Chondrocyte (in vitro differentiated cells): ENCODE measurements at regions not wholly inside any gene's neighbourhood (a gene's known extent, or its start where the extent isn't known, plus 50 kb on each side); places are given as distances from the start of the nearest gene placed in this dataset.

Experiments used
- DNase-seq: peaks from one replicate; pipeline ENCODE4 v3.0.0; 2021; ENCODE audit warnings: mixed read lengths, low spot score
- H3K27ac Mint-ChIP-seq: one replicate; pipeline ENCODE4 v1.8.0; 2021; ENCODE audit warnings: mild to moderate bottlenecking, moderate library complexity, mixed read lengths; ENCODE audit not compliant: unreplicated experiment
- H3K27me3 Mint-ChIP-seq: 2 replicates; pipeline ENCODE4 v1.8.0; 2021; ENCODE audit warnings: low read depth, mixed read lengths
- H3K36me3 Mint-ChIP-seq: 2 replicates; pipeline ENCODE4 v1.8.0; 2021; ENCODE audit warnings: low read depth, mixed read lengths
- H3K4me1 Mint-ChIP-seq: 2 replicates; pipeline ENCODE4 v1.8.0; 2021; ENCODE audit warnings: low read depth, mild to moderate bottlenecking, mixed read lengths
- H3K4me3 Mint-ChIP-seq: one replicate; pipeline ENCODE4 v1.8.0; 2021; ENCODE audit warnings: mild to moderate bottlenecking, moderate library complexity, mixed read lengths; ENCODE audit not compliant: unreplicated experiment
- H3K9me3 Mint-ChIP-seq: 2 replicates; pipeline ENCODE4 v1.8.0; 2021; ENCODE audit warnings: low read depth, mixed read lengths
- TF ChIP-seq, protein P1 (sequence below): fragments of 200-600 bp; sonication (generic); IDR thresholded peaks from 2 replicates; pipeline ENCODE4 v1.5.0; 2021; ENCODE audit warnings: antibody characterized with exemption, mild to moderate bottlenecking, moderate library complexity

GRCh38 chr5:75922480-75922879, 160.7 kb upstream of the SV2C start:
- H3K27ac Mint-ChIP-seq = no peak overlapping the region
- H3K4me3 Mint-ChIP-seq = no peak overlapping the region
- H3K4me1 Mint-ChIP-seq = no peaks in the 10 kb centered on the region
- no peak for DNase-seq
- no peaks in the 10 kb centered on the region for H3K9me3 Mint-ChIP-seq
- H3K36me3 Mint-ChIP-seq = no peaks in the 10 kb centered on the region
- TF ChIP-seq, protein P1, sequence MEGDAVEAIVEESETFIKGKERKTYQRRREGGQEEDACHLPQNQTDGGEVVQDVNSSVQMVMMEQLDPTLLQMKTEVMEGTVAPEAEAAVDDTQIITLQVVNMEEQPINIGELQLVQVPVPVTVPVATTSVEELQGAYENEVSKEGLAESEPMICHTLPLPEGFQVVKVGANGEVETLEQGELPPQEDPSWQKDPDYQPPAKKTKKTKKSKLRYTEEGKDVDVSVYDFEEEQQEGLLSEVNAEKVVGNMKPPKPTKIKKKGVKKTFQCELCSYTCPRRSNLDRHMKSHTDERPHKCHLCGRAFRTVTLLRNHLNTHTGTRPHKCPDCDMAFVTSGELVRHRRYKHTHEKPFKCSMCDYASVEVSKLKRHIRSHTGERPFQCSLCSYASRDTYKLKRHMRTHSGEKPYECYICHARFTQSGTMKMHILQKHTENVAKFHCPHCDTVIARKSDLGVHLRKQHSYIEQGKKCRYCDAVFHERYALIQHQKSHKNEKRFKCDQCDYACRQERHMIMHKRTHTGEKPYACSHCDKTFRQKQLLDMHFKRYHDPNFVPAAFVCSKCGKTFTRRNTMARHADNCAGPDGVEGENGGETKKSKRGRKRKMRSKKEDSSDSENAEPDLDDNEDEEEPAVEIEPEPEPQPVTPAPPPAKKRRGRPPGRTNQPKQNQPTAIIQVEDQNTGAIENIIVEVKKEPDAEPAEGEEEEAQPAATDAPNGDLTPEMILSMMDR = no peak
- H3K27me3 Mint-ChIP-seq = peaks cover 18% of the 10 kb centered on the region

- TF ChIP-seq, protein P1 = no peak
- H3K4me3 Mint-ChIP-seq = no peak overlapping the region
- H3K4me1 Mint-ChIP-seq = no peaks in the 10 kb centered on the region
- no peak overlapping the region for H3K27ac Mint-ChIP-seq
- no peaks in the 10 kb centered on the region for H3K9me3 Mint-ChIP-seq
- H3K36me3 Mint-ChIP-seq = no peaks in the 10 kb centered on the region
- peaks cover 22% of the 10 kb centered on the region for H3K27me3 Mint-ChIP-seq
- DNase-seq = no peak
Measured at GRCh38 chr5:75921011-75921410, 162.2 kb upstream of the SV2C start.

DNA sequence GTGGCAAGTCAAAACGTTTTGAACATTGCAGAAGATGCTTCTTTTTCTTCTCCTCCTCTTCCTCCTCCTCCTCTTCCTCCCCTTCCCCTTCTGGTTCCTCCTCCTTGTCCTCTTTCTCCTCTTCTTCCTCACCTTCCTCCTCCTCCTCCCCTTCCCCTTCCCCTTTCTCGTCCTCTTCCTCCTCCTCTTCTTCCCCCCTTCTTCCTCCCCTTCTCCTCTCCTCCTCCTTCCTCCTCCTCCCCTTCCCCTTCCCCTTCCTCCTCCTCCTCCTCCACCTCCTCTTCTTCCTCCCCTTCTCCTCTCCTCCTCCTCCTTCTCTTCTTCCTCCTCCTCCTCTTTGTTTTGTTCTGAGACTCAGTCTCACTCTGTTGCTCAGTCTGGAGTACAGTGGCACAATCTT, 167.0 kb upstream of the SV2C start:
- Mint-ChIP-seq H3K27me3 (peaks cover 25% of the 10 kb centered on the region), H3K9me3 (no peaks in the 10 kb centered on the region), H3K4me3 (no peak overlapping the region), H3K4me1 (no peaks in the 10 kb centered on the region), H3K27ac (no peak overlapping the region), H3K36me3 (no peaks in the 10 kb centered on the region)
- no peak for DNase-seq
- TF ChIP-seq, protein P1 = no peak

- Mint-ChIP-seq H3K27ac (no peak overlapping the region), H3K27me3 (peaks cover 9% of the 10 kb centered on the region), H3K4me1 (no peaks in the 10 kb centered on the region), H3K9me3 (no peaks in the 10 kb centered on the region), H3K4me3 (no peak overlapping the region), H3K36me3 (no peaks in the 10 kb centered on the region)
- TF ChIP-seq, protein P1 = no peak
- no peak for DNase-seq
Measured at GRCh38 chr5:75909223-75909622, 174.0 kb upstream of the SV2C start.

- no peak overlapping the region for H3K4me3 Mint-ChIP-seq
- no peaks in the 10 kb centered on the region for H3K9me3 Mint-ChIP-seq
- H3K27me3 Mint-ChIP-seq = peaks cover 9% of the 10 kb centered on the region
- H3K4me1 Mint-ChIP-seq = no peaks in the 10 kb centered on the region
- DNase-seq = no peak
- TF ChIP-seq, protein P1 = no peak
- no peaks in the 10 kb centered on the region for H3K36me3 Mint-ChIP-seq
- H3K27ac Mint-ChIP-seq = no peak overlapping the region
Measured at GRCh38 chr5:75907651-75908050, 175.5 kb upstream of the SV2C start.
